ENCODE measurements at regions not wholly inside any gene's neighbourhood (a gene's known extent, or its start where the extent isn't known, plus 50 kb on each side); places are given as distances from the start of the nearest gene placed in this dataset.
"Not testable (repeated sequence)": the region's sequence is repeated elsewhere in the genome, so short reads cannot be mapped to it uniquely, and the experiment has no call there.

GRCh38 chr9:63337899-63338604 is 1947.0 kb downstream of the FOXD4L5 start:
- peak; percentile 39 for TF ChIP-seq POLR2A (IDR thresholded peaks at IDR 0.05)
- not testable (repeated sequence) for TF ChIP-seq CTCF (IDR thresholded peaks at IDR 0.05)
